ENCODE measurements at regions not wholly inside any gene's neighbourhood (a gene's known extent, or its start where the extent isn't known, plus 50 kb on each side); places are given as distances from the start of the nearest gene placed in this dataset.

GRCh38 chr2:129160879-129161278 lies 818.6 kb upstream of the RAB6C start:
- Histone ChIP-seq H3K27ac (no peak overlapping the region), H3K27me3 (no peaks in the 10 kb centered on the region), H3K4me1 (no peaks in the 10 kb centered on the region), H3K4me3 (no peak overlapping the region), H3K9me3 (no peaks in the 10 kb centered on the region), H3K36me3 (no peaks in the 10 kb centered on the region)
- WGBS, 2 donors, result 81 to 84% methylated on average over 4 of the region's 4 CpGs
- TF ChIP-seq CTCF (IDR thresholded peaks at IDR 0.05), result no peak
- ATAC-seq (no peak), DNase-seq (no peak), FAIRE-seq (no peak)
- intact Hi-C loops (cut with DNase I), result no loop called here

GRCh38 chr2:129164220-129164949 lies 815.1 kb upstream of the RAB6C start:
- intact Hi-C loops (cut with DNase I), result no loop called here
- no peaks in the 10 kb centered on the region for H3K4me1 ChIP-seq
- H3K27ac ChIP-seq, result no peak overlapping the region
- no peaks in the 10 kb centered on the region for H3K9me3 ChIP-seq
- H3K4me3 ChIP-seq, result no peak overlapping the region
- DNase-seq (no peak), ATAC-seq (no peak), FAIRE-seq (no peak)
- H3K36me3 ChIP-seq, result no peaks in the 10 kb centered on the region
- no peaks in the 10 kb centered on the region for H3K27me3 ChIP-seq
- no peak for TF ChIP-seq CTCF (IDR thresholded peaks at IDR 0.05)
- WGBS, 2 donors, result 79 to 89% methylated on average over 6 of the region's 6 CpGs

- intact Hi-C loops (cut with DNase I), result no loop called here
- Histone ChIP-seq H3K9me3 (no peaks in the 10 kb centered on the region), H3K27me3 (no peaks in the 10 kb centered on the region), H3K36me3 (no peaks in the 10 kb centered on the region), H3K27ac (no peak overlapping the region), H3K4me3 (no peak overlapping the region), H3K4me1 (no peaks in the 10 kb centered on the region)
- ATAC-seq (no peak), FAIRE-seq (no peak), DNase-seq (no peak)
- TF ChIP-seq CTCF (IDR thresholded peaks at IDR 0.05), result no peak
Measured at GRCh38 chr2:129165006-129165405, 814.5 kb upstream of the RAB6C start.

- FAIRE-seq (no peak), DNase-seq (no peak), ATAC-seq (no peak)
- H3K27me3 ChIP-seq, result no peaks in the 10 kb centered on the region
- intact Hi-C loops (cut with DNase I), result no loop called here
- H3K4me1 ChIP-seq, result no peaks in the 10 kb centered on the region
- no peak for TF ChIP-seq CTCF (IDR thresholded peaks at IDR 0.05)
- WGBS, 2 donors, result 91 to 96% methylated on average over 1 of the region's 1 CpG
- no peak overlapping the region for H3K4me3 ChIP-seq
- peaks cover 0 to 4% (median 0%) of the 10 kb centered on the region in 4 donors for H3K9me3 ChIP-seq
- no peaks in the 10 kb centered on the region for H3K36me3 ChIP-seq
- H3K27ac ChIP-seq, result no peak overlapping the region
Measured at GRCh38 chr2:129167456-129167855, 812.0 kb upstream of the RAB6C start.

- no peak overlapping the region for H3K4me3 ChIP-seq
- H3K9me3 ChIP-seq, result peaks cover 0 to 5% (median 0%) of the 10 kb centered on the region in 4 donors
- TF ChIP-seq CTCF (IDR thresholded peaks at IDR 0.05), result no peak
- intact Hi-C loops (cut with DNase I), result no loop called here
- H3K36me3 ChIP-seq, result no peaks in the 10 kb centered on the region
- DNase-seq, result no peak
- no peak for ATAC-seq
- no peaks in the 10 kb centered on the region for H3K27me3 ChIP-seq
- 93 to 96% methylated on average over 2 of the region's 2 CpGs for WGBS, 2 donors
- no peaks in the 10 kb centered on the region for H3K4me1 ChIP-seq
- no peak for FAIRE-seq
- H3K27ac ChIP-seq, result no peak overlapping the region
Measured at GRCh38 chr2:129170570-129170969, 808.9 kb upstream of the RAB6C start.

Data from pancreas (tissue), 10 donors.